H1 (cell line): ENCODE measurements at regions not wholly inside any gene's neighbourhood (a gene's known extent, or its start where the extent isn't known, plus 50 kb on each side); places are given as distances from the start of the nearest gene placed in this dataset.

Experiments used
- CTCF ChIA-PET: fragments of 300-600 bp; sonication (Branson Sonifier 250); formaldehyde crosslinking; loops from one replicate; lab custom pipeline; 2021; ENCODE audit not compliant: partially characterized antibody; lab: Charles Lee
- POLR2A ChIA-PET: fragments of 300-600 bp; sonication (Branson Sonifier 250); formaldehyde crosslinking; loops from one replicate; lab custom pipeline; 2021; ENCODE audit warnings: inconsistent platforms; ENCODE audit not compliant: partially characterized antibody; lab: Charles Lee
- DNase-seq, 2 experiments: peaks; one replicate each; pipeline versions ENCODE4 v3.0.0 to v3.0.0-alpha.2; 2010 to 2022; ENCODE audit warnings: low spot score in 2 of 2, low read depth in 1 of 2, mixed read lengths in 1 of 2
- FAIRE-seq: peaks from 2 replicates; lab custom pipeline; 2011; peaks lifted over from hg19 to GRCh38; lab: Jason Lieb, UNC
- H2AFZ ChIP-seq: 2 replicates; pipeline ENCODE4 v1.8.1; 2012; ENCODE audit warnings: low read length, inconsistent platforms
- H2AK5ac ChIP-seq: 2 replicates; pipeline ENCODE4 v1.6.1; 2013; ENCODE audit warnings: low read depth, low read length
- H2BK120ac ChIP-seq: replicated peaks from 2 replicates; pipeline ENCODE3; 2013; ENCODE audit warnings: low read depth, low read length, inconsistent platforms
- H2BK12ac ChIP-seq: 2 replicates; pipeline ENCODE4 v1.6.1; 2013; ENCODE audit warnings: low read depth, low read length
- H2BK15ac ChIP-seq: 2 replicates; pipeline ENCODE4 v1.6.1; 2013; ENCODE audit warnings: low read length
- H2BK20ac ChIP-seq: 2 replicates; pipeline ENCODE4 v1.6.1; 2013; ENCODE audit warnings: low read length
- H2BK5ac ChIP-seq: 2 replicates; pipeline ENCODE4 v1.6.1; 2013; ENCODE audit warnings: low read depth, low read length
- H3K14ac ChIP-seq: 2 replicates; pipeline ENCODE4 v1.6.1; 2013; ENCODE audit warnings: inconsistent platforms; ENCODE audit not compliant: insufficient read length
- H3K18ac ChIP-seq: 2 replicates; pipeline ENCODE4 v1.6.1; 2013; ENCODE audit warnings: low read length; ENCODE audit errors: extremely low read depth
- H3K23ac ChIP-seq: 2 replicates; pipeline ENCODE4 v1.6.1; 2013; ENCODE audit warnings: inconsistent platforms; ENCODE audit not compliant: insufficient read length
- H3K23me2 ChIP-seq: 2 replicates; pipeline ENCODE4 v1.6.1; 2013; ENCODE audit warnings: low read depth, low read length
- H3K27ac ChIP-seq: 2 replicates; pipeline ENCODE4 v1.6.1; 2011; ENCODE audit warnings: low read depth, low read length, inconsistent platforms
- H3K27me3 ChIP-seq, 4 experiments: replicated peaks in 1 of 4; 1 replicate in 1 of 4; 2 replicates in 3 of 4; pipeline versions ENCODE4 v1.6.1 to v1.8.1; 2011 to 2013; ENCODE audit warnings: low read length in 3 of 4, mild to moderate bottlenecking in 3 of 4, inconsistent platforms in 2 of 4, mixed read lengths in 2 of 4, moderate library complexity in 1 of 4; ENCODE audit not compliant: control insufficient read depth in 3 of 4, insufficient read depth in 3 of 4; ENCODE audit errors: extremely low read depth in 1 of 4
- H3K36me3 ChIP-seq, 4 experiments: 2 replicates each; pipeline versions ENCODE4 v1.6.1 to v1.8.1; 2011 to 2013; ENCODE audit warnings: mild to moderate bottlenecking in 4 of 4, low read length in 3 of 4, moderate library complexity in 2 of 4, control low read depth in 1 of 4, inconsistent platforms in 1 of 4; ENCODE audit not compliant: insufficient read depth in 4 of 4, control insufficient read depth in 2 of 4
- H3K4ac ChIP-seq: replicated peaks from 2 replicates; pipeline ENCODE3; 2013; ENCODE audit warnings: low read length, low read depth, mixed read lengths, inconsistent platforms; ENCODE audit not compliant: insufficient read length
- H3K4me1 ChIP-seq, 4 experiments: replicated peaks in 1 of 4; 1 replicate in 1 of 4; 2 replicates in 3 of 4; pipeline versions ENCODE4 v1.6.1 to v1.8.1; 2011 to 2013; ENCODE audit warnings: low read length in 3 of 4, inconsistent platforms in 2 of 4, mixed read lengths in 1 of 4; ENCODE audit not compliant: insufficient read depth in 4 of 4, control insufficient read depth in 3 of 4
- H3K4me2 ChIP-seq, 2 experiments: 2 replicates each; pipeline versions ENCODE4 v1.6.1 to v1.8.1; 2011 to 2013; ENCODE audit warnings: low read depth in 2 of 2, low read length in 2 of 2, control low read depth in 1 of 2, inconsistent platforms in 1 of 2, mild to moderate bottlenecking in 1 of 2; ENCODE audit not compliant: insufficient read depth in 1 of 2
- H3K4me3 ChIP-seq, 4 experiments: fragments of 200-600, 300-600 bp in 1 of 4; sonication (generic), shearing (Covaris generic), sonication (Bioruptor Twin) in 1 of 4; 2 replicates each; pipeline versions ENCODE4 v1.5.1 to v1.8.1; 2011 to 2016; ENCODE audit warnings: low read length in 4 of 4, low read depth in 3 of 4, control low read depth in 2 of 4, inconsistent platforms in 2 of 4, mild to moderate bottlenecking in 2 of 4, mixed read lengths in 1 of 4, moderate library complexity in 1 of 4; ENCODE audit not compliant: insufficient read depth in 2 of 4; ENCODE audit errors: extremely low read depth in 1 of 4
- H3K56ac ChIP-seq: replicated peaks from 2 replicates; pipeline ENCODE3; 2013; ENCODE audit warnings: low read depth, mild to moderate bottlenecking, mixed read lengths, low read length, inconsistent platforms; ENCODE audit not compliant: insufficient read length
- H3K79me1 ChIP-seq: 2 replicates; pipeline ENCODE4 v1.6.1; 2013; ENCODE audit warnings: low read depth, low read length, control low read depth
- H3K79me2 ChIP-seq, 2 experiments: 2 replicates each; pipeline versions ENCODE4 v1.6.1 to v1.8.1; 2012 to 2013; ENCODE audit warnings: low read length in 2 of 2, mild to moderate bottlenecking in 2 of 2, inconsistent platforms in 1 of 2; ENCODE audit not compliant: insufficient read depth in 2 of 2, control insufficient read depth in 1 of 2
- H3K9ac ChIP-seq, 4 experiments: replicated peaks in 1 of 4; 1 replicate in 1 of 4; 2 replicates in 3 of 4; pipeline versions ENCODE4 v1.6.1 to v1.8.1; 2011 to 2013; ENCODE audit warnings: low read depth in 3 of 4, low read length in 3 of 4, control low read depth in 2 of 4, mild to moderate bottlenecking in 2 of 4, moderate library complexity in 2 of 4, inconsistent platforms in 1 of 4; ENCODE audit errors: extremely low read depth in 1 of 4
- H3K9me3 ChIP-seq, 2 experiments: 2 replicates each; pipeline versions ENCODE4 v1.6.1 to v1.8.1; 2012 to 2013; ENCODE audit warnings: mild to moderate bottlenecking in 2 of 2, moderate library complexity in 2 of 2, control low read depth in 1 of 2, inconsistent platforms in 1 of 2, low read depth in 1 of 2, low read length in 1 of 2, mixed read lengths in 1 of 2; ENCODE audit not compliant: insufficient read depth in 2 of 2
- H4K20me1 ChIP-seq, 2 experiments: replicated peaks in 1 of 2; 2 replicates each; pipeline versions ENCODE3 to v1.8.1; 2011 to 2013; ENCODE audit warnings: inconsistent platforms in 2 of 2, low read length in 2 of 2, mild to moderate bottlenecking in 1 of 2; ENCODE audit not compliant: insufficient read depth in 2 of 2, control insufficient read depth in 1 of 2
- H4K5ac ChIP-seq: 2 replicates; pipeline ENCODE4 v1.6.1; 2013; ENCODE audit warnings: low read length, low read depth, mixed read lengths, inconsistent platforms; ENCODE audit not compliant: insufficient read length
- H4K8ac ChIP-seq: 2 replicates; pipeline ENCODE4 v1.8.0; 2013; ENCODE audit warnings: mild to moderate bottlenecking, moderate library complexity, low read length, inconsistent platforms; ENCODE audit not compliant: insufficient read depth; ENCODE audit errors: extremely low read depth
- H4K91ac ChIP-seq: replicated peaks from 2 replicates; pipeline ENCODE3; 2013; ENCODE audit warnings: low read length, mixed read lengths, inconsistent platforms; ENCODE audit not compliant: insufficient read length
- CREB1 ChIP-seq: IDR thresholded peaks from 2 replicates; pipeline ENCODE4 v1.6.1; 2012; ENCODE audit warnings: inconsistent platforms
- FOSL1 ChIP-seq: IDR thresholded peaks from 2 replicates; pipeline ENCODE4 v1.6.1; 2011; ENCODE audit warnings: mild to moderate bottlenecking, low read depth, low read length, moderate library complexity; ENCODE audit not compliant: insufficient read depth
- HDAC2 ChIP-seq, 2 experiments: fragments of 300-600 bp in 1 of 2; sonication (generic) in 1 of 2; IDR thresholded peaks; 2 replicates each; pipeline ENCODE4 v1.6.1; 2011 to 2012; ENCODE audit warnings: low read depth in 2 of 2, low read length in 2 of 2, mild to moderate bottlenecking in 2 of 2, moderate library complexity in 2 of 2, borderline replicate concordance in 1 of 2, inconsistent platforms in 1 of 2
- POLR2AphosphoS5 ChIP-seq: IDR thresholded peaks from 2 replicates; pipeline ENCODE4 v1.6.1; 2011; ENCODE audit warnings: low read depth, low read length
- RNF2 ChIP-seq: fragments of 200-900, 300-1000 bp; sonication (generic); IDR thresholded peaks from 2 replicates; pipeline ENCODE4 v1.7.1; 2016; ENCODE audit warnings: borderline replicate concordance, low read depth, mild to moderate bottlenecking, antibody characterized with exemption, low read length; ENCODE audit not compliant: poor library complexity, severe bottlenecking; ENCODE audit errors: missing control alignments
- SIX5 ChIP-seq: IDR thresholded peaks from 2 replicates; pipeline ENCODE4 v1.6.1; 2011; ENCODE audit warnings: mild to moderate bottlenecking, low read depth, low read length
- SP4 ChIP-seq: IDR thresholded peaks from 2 replicates; pipeline ENCODE4 v1.6.1; 2012; ENCODE audit warnings: low read length, inconsistent platforms
- TAF1 ChIP-seq: IDR thresholded peaks from 2 replicates; pipeline ENCODE4 v1.6.1; 2011; ENCODE audit warnings: mild to moderate bottlenecking, low read depth, low read length
- TEAD4 ChIP-seq: IDR thresholded peaks from 2 replicates; pipeline ENCODE4 v1.6.1; 2012; ENCODE audit warnings: low read depth, low read length, inconsistent platforms, mixed read lengths
- YY1 ChIP-seq: IDR thresholded peaks from 2 replicates; pipeline ENCODE4 v1.6.1; 2011; ENCODE audit warnings: low read depth, mild to moderate bottlenecking, low read length
- WGBS, 2 experiments: shearing (Covaris generic) in 1 of 2; methylation state at CpG; one replicate each; pipeline versions ENCODE4 v1.1.6 to v1.1.7; 2013 to 2015; ENCODE audit warnings: low lambda C conversion rate in 2 of 2, mixed read lengths in 2 of 2, inconsistent platforms in 1 of 2, low coverage in 1 of 2, missing lambda C conversion rate in 1 of 2; ENCODE audit not compliant: insufficient replicate concordance in 2 of 2, insufficient coverage in 1 of 2, insufficient read length in 1 of 2; ENCODE audit errors: extremely low coverage in 1 of 2, missing lambda C conversion rate in 1 of 2; 5-methylcytosine and 5-hydroxymethylcytosine counted together
- TF ChIP-seq, protein P1 (sequence below), 3 experiments: IDR thresholded peaks; 1 replicate in 2 of 3; 2 replicates in 1 of 3; pipeline versions ENCODE4 v1.5.1 to v1.6.1; 2011; ENCODE audit warnings: low read length in 3 of 3, mild to moderate bottlenecking in 3 of 3, inconsistent platforms in 2 of 3, low read depth in 1 of 3, moderate library complexity in 1 of 3; ENCODE audit not compliant: insufficient read depth in 1 of 3; ENCODE audit errors: control extremely low read depth in 1 of 3

GRCh38 chr4:100574607-100575006 lies 56.8 kb upstream of the EMCN start:
- Histone ChIP-seq H3K27me3 (no peaks in the 10 kb centered on the region), H3K56ac (no peak overlapping the region), H3K79me2 (no peaks in the 10 kb centered on the region), H3K14ac (no peak overlapping the region), H2BK15ac (no peak overlapping the region), H2AFZ (no peak overlapping the region), H3K23me2 (no peaks in the 10 kb centered on the region), H3K18ac (no peak overlapping the region), H2BK120ac (no peak overlapping the region), H2AK5ac (no peak overlapping the region), H3K4ac (no peak overlapping the region), H3K4me2 (no peak overlapping the region), H2BK20ac (no peak overlapping the region), H4K91ac (no peak overlapping the region), H3K9me3 (no peaks in the 10 kb centered on the region), H4K20me1 (no peaks in the 10 kb centered on the region), H4K8ac (no peak overlapping the region), H3K36me3 (no peaks in the 10 kb centered on the region), H2BK5ac (no peak overlapping the region), H3K23ac (no peak overlapping the region), H3K27ac (no peak overlapping the region), H4K5ac (no peak overlapping the region), H3K4me3 (no peak overlapping the region), H2BK12ac (no peak overlapping the region), H3K9ac (no peak overlapping the region), H3K79me1 (no peaks in the 10 kb centered on the region), H3K4me1 (no peaks in the 10 kb centered on the region)
- TF ChIP-seq RNF2 (no peak), TAF1 (no peak), HDAC2 (IDR thresholded peaks at IDR 0.05; ENCODE audit: borderline replicate concordance in 1 of 2, low read depth in 2 of 2, low read length in 2 of 2) (no peak), FOSL1 (no peak), POLR2AphosphoS5 (no peak), SIX5 (no peak), CREB1 (no peak), TEAD4 (no peak), YY1 (no peak), SP4 (no peak)
- TF ChIP-seq, protein P1, sequence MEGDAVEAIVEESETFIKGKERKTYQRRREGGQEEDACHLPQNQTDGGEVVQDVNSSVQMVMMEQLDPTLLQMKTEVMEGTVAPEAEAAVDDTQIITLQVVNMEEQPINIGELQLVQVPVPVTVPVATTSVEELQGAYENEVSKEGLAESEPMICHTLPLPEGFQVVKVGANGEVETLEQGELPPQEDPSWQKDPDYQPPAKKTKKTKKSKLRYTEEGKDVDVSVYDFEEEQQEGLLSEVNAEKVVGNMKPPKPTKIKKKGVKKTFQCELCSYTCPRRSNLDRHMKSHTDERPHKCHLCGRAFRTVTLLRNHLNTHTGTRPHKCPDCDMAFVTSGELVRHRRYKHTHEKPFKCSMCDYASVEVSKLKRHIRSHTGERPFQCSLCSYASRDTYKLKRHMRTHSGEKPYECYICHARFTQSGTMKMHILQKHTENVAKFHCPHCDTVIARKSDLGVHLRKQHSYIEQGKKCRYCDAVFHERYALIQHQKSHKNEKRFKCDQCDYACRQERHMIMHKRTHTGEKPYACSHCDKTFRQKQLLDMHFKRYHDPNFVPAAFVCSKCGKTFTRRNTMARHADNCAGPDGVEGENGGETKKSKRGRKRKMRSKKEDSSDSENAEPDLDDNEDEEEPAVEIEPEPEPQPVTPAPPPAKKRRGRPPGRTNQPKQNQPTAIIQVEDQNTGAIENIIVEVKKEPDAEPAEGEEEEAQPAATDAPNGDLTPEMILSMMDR (IDR thresholded peaks at IDR 0.05; ENCODE audit: control extremely low read depth in 1 of 3, insufficient read depth in 1 of 3, low read depth in 1 of 3, low read length in 3 of 3) = no peak
- no peak for DNase-seq
- ChIA-PET CTCF (interaction anchor here (0.7 kb wide), 1 partner anchor 1098 kb away, joined by 3 read pairs; no protein-coding TSS in a partner anchor), POLR2A (no interaction called here)
- FAIRE-seq = no peak
- WGBS, 2 experiments = 81% methylated on average over 2 of the region's 2 CpGs; no CpG with 5 or more reads in 1 of the 2 experiments
